ENCODE measurements at regions not wholly inside any gene's neighbourhood (a gene's known extent, or its start where the extent isn't known, plus 50 kb on each side); places are given as distances from the start of the nearest gene placed in this dataset.
"Not testable (repeated sequence)": the region's sequence is repeated elsewhere in the genome, so short reads cannot be mapped to it uniquely, and the experiment has no call there.

DNA sequence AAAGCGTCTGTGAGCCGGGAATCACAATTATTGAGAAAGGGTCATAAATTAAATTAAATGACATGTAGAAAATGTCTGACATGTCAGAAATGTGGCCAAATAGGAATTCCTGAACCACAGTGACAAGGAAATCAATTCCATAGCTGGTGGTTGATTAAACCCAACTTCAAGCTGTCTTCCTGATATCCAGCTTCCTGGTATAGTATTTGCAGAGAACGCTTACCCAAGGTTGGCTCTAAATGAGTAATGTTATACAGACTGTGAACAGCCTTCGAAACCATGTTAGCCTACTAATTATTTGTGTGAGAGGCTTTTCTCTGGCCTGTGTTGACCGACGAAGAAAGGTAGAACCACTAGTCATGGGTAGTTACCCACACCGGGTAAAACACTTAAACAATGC lies 347.2 kb downstream of the RFC3 start:
- H3K9me3 Mint-ChIP-seq = no peaks in the 10 kb centered on the region
- DNase-seq (no peak), ATAC-seq (no peak)
- H3K27me3 Mint-ChIP-seq = peaks cover under 1% of the 10 kb centered on the region
- no peak overlapping the region for H3K27ac Mint-ChIP-seq
- H3K4me3 Mint-ChIP-seq = no peak overlapping the region
- no peaks in the 10 kb centered on the region for H3K4me1 Mint-ChIP-seq

DNA sequence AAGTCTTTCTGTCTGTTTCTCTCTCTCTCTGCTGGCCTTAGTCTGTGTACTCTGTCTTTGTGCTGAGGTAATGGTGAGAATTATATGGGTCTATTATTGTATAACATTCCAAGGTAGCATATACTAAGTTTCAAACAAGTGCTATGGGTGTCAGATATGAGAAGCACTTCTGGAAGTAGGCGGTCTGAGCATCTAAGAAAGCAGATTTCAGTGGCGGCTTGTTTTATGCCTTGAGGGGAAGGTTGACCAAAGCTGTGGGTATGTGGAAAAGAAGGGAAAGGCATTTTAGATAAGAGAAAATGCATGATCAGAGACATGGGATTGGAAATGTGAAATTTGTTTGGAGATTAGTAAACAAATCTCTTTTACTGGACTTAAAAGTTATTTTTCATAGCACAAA lies 348.5 kb downstream of the RFC3 start:
- Mint-ChIP-seq H3K4me3 (no peak overlapping the region), H3K27me3 (no peaks in the 10 kb centered on the region), H3K9me3 (no peaks in the 10 kb centered on the region), H3K27ac (no peak overlapping the region), H3K4me1 (no peaks in the 10 kb centered on the region)
- DNase-seq = no peak
- no peak for ATAC-seq

GRCh38 chr13:34167347-34167746 lies 349.4 kb downstream of the RFC3 start:
- Mint-ChIP-seq H3K27me3 (no peaks in the 10 kb centered on the region), H3K4me1 (no peaks in the 10 kb centered on the region), H3K4me3 (no peak overlapping the region), H3K27ac (no peak overlapping the region), H3K9me3 (peaks cover 0 to 8% of the 10 kb centered on the region in 2 donors)
- no peak for ATAC-seq
- no peak for DNase-seq

- H3K27me3 Mint-ChIP-seq = peaks cover 6% of the 10 kb centered on the region
- ATAC-seq (no peak), DNase-seq (no peak)
- H3K4me3 Mint-ChIP-seq = no peak overlapping the region
- no peaks in the 10 kb centered on the region for H3K4me1 Mint-ChIP-seq
- H3K27ac Mint-ChIP-seq = no peak overlapping the region
- peaks cover 0 to 8% of the 10 kb centered on the region in 2 donors for H3K9me3 Mint-ChIP-seq
Measured at GRCh38 chr13:34172048-34172447, 354.1 kb downstream of the RFC3 start.

DNA sequence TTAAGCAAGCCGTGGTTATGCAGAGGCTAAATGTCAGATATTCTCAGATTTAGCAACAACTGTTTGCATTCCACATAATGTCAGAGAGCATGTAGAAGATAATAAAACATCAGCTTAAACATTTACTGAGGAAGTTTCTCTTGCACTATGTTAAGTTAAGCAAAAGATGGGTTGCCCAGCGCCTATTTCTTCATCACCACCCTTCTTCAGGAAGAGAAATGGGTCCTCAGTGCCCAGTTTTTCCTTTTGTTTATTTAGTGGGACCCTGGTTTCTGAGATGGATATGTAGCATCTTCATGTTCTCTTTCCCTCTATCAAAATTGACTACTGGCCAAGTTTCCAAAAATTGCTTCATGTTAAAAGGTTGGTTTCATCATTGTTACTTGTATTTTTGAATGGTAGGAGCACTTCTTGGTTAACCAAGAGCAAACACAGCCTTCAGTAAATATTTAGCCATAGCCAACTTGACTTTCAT lies 356.8 kb downstream of the RFC3 start:
- no peak overlapping the region for H3K27ac Mint-ChIP-seq
- H3K9me3 Mint-ChIP-seq = peaks cover 0 to 8% of the 10 kb centered on the region in 2 donors
- no peak for DNase-seq
- no peak overlapping the region for H3K4me3 Mint-ChIP-seq
- no peak for ATAC-seq
- peaks cover 11% of the 10 kb centered on the region for H3K27me3 Mint-ChIP-seq
- H3K4me1 Mint-ChIP-seq = no peaks in the 10 kb centered on the region

GRCh38 chr13:34175551-34175950 lies 357.6 kb downstream of the RFC3 start:
- Mint-ChIP-seq H3K4me3 (no peak overlapping the region), H3K27me3 (peaks cover 11% of the 10 kb centered on the region), H3K4me1 (no peaks in the 10 kb centered on the region), H3K27ac (no peak overlapping the region), H3K9me3 (peaks cover 0 to 8% of the 10 kb centered on the region in 2 donors)
- ATAC-seq (no peak), DNase-seq (no peak)

- Mint-ChIP-seq H3K4me3 (no peak overlapping the region), H3K27ac (no peak overlapping the region), H3K4me1 (no peaks in the 10 kb centered on the region), H3K9me3 (peaks cover 0 to 6% of the 10 kb centered on the region in 2 donors), H3K27me3 (peaks cover 11% of the 10 kb centered on the region)
- no peak for DNase-seq
- no peak for ATAC-seq
Measured at GRCh38 chr13:34176633-34177032, 358.7 kb downstream of the RFC3 start.

GRCh38 chr13:34179481-34179880 lies 361.5 kb downstream of the RFC3 start:
- Mint-ChIP-seq H3K9me3 (peaks cover 0 to 8% of the 10 kb centered on the region in 2 donors), H3K4me1 (no peaks in the 10 kb centered on the region), H3K27ac (no peak overlapping the region), H3K4me3 (no peak overlapping the region), H3K27me3 (peaks cover 19% of the 10 kb centered on the region)
- DNase-seq (no peak), ATAC-seq (no peak)

DNA sequence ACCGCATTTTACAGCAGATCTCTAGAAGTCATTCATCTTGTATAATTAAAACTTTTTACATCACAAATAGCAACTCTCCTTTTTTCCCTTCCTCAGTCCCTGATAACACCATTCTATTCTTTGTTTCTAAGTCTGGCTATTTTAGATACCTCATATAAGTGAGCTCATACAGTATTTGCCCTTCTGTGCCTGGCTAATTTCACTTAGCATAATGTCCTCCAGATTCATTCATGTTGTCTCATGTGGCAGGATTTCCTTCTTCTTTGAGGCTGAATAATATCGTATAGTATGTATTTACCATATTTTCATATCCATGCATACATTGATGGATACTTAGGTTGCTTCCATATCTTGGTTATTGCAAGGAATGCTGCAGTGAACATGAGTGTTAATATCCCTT lies 362.0 kb downstream of the RFC3 start:
- Mint-ChIP-seq H3K9me3 (peaks cover 0 to 8% of the 10 kb centered on the region in 2 donors), H3K4me1 (no peaks in the 10 kb centered on the region), H3K4me3 (no peak overlapping the region), H3K27ac (no peak overlapping the region), H3K27me3 (peaks cover 19% of the 10 kb centered on the region)
- ATAC-seq (no peak), DNase-seq (no peak)

DNA sequence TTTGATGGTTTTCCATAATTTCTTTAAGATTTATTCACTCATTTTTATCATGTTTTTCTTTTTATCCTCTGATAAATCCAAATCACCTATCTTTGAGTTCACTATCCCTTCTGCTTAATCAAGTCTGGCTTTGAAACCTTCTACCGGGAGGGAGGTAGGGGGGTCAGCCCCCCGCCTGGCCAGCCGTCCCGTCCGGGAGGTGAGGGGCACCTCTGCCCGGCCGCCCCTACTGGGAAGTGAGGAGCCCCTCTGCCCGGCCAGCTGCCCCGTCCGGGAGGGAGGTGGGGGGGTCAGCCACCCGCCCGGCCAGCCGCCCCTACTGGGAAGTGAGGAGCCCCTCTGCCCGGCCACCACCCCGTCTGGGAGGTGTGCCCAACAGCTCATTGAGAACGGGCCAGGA lies 363.3 kb downstream of the RFC3 start:
- not testable (repeated sequence) for H3K4me1 Mint-ChIP-seq

GRCh38 chr13:34189946-34190345 lies 372.0 kb downstream of the RFC3 start:
- peaks cover 0 to 12% of the 10 kb centered on the region in 2 donors for H3K9me3 Mint-ChIP-seq
- H3K4me3 Mint-ChIP-seq = no peak overlapping the region
- ATAC-seq (no peak), DNase-seq (no peak)
- no peak overlapping the region for H3K27ac Mint-ChIP-seq
- H3K27me3 Mint-ChIP-seq = no peaks in the 10 kb centered on the region
- no peaks in the 10 kb centered on the region for H3K4me1 Mint-ChIP-seq

More for the DNA sequence above, 363.3 kb downstream of the RFC3 start:
- H3K4me3 Mint-ChIP-seq, ATAC-seq, H3K9me3 Mint-ChIP-seq, H3K27ac Mint-ChIP-seq, DNase-seq: not testable (repeated sequence)
- H3K27me3 Mint-ChIP-seq = peaks cover 19% of the 10 kb centered on the region

DNA sequence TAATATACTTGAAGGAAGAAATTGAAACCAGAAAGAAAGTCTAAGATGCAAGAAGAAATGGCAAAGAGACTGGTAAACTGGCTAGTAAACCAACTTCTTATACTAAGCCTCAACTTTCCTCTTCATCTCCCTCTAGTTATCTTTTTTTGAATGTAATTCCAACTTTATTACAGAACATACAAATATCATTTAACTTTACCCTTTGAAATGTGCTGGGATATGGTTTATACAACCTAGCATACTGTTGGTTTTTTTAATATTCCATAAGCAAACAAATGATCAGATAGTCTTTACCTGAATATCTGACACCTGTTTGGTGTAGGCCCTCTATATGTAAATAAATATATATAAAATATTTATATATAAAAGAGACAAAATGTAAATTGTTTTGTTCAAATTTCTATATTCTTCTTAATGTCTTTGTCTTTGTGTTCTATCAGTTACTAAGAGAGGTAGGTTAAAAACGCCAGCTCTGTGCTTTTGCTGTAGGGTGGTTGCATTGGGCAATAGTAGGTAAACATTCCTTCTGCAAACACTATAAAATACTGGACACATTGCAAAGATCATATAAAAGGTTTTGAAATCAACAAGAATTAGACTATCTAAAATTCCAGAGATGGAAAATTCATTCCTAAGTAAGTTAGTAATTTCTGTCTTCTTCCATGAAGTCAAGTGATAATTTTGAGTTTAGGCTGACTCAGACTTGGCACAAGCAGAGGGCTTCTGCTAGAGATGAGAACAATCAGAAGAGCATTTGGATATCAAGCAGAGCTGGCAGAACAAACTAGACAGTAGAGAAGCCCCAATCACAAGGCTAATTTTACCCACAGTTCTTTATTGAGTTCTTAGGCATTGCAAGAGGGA lies 383.3 kb downstream of the RFC3 start:
- DNase-seq (no peak), ATAC-seq (no peak)
- peak overlapping the region in 1 of 2 donors; percentile 78 for H3K27ac Mint-ChIP-seq
- H3K4me3 Mint-ChIP-seq = no peak overlapping the region
- no peaks in the 10 kb centered on the region for H3K4me1 Mint-ChIP-seq
- H3K9me3 Mint-ChIP-seq = peaks cover 0 to 11% of the 10 kb centered on the region in 2 donors
- no peaks in the 10 kb centered on the region for H3K27me3 Mint-ChIP-seq

- DNase-seq (no peak), ATAC-seq (no peak)
- H3K27ac Mint-ChIP-seq = no peak overlapping the region
- no peaks in the 10 kb centered on the region for H3K27me3 Mint-ChIP-seq
- H3K9me3 Mint-ChIP-seq = peaks cover 0 to 8% of the 10 kb centered on the region in 2 donors
- H3K4me1 Mint-ChIP-seq = no peaks in the 10 kb centered on the region
- no peak overlapping the region for H3K4me3 Mint-ChIP-seq
Measured at GRCh38 chr13:34207334-34207733, 389.4 kb downstream of the RFC3 start.

DNA sequence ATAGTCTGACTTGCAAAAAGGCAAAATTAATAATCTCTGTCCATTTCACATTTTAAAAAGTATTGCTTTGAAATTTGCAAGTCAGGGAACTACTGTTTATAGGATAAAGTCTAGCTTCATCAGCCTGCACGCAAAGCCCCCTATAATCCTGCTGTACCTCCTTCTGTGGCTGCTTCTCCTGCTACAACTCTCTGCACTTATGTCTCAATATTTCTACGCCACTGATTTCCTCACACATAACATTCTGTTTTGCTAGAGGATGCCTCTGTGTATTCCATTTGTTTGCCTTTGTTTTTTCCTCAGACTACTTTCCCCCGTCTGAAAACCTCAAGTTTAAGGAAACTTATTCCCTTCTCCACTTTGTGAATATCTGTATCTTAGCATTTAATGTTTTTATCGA lies 389.9 kb downstream of the RFC3 start:
- Mint-ChIP-seq H3K27me3 (no peaks in the 10 kb centered on the region), H3K9me3 (peaks cover 0 to 8% of the 10 kb centered on the region in 2 donors), H3K4me1 (no peaks in the 10 kb centered on the region), H3K27ac (no peak overlapping the region), H3K4me3 (no peak overlapping the region)
- ATAC-seq (no peak), DNase-seq (no peak)

DNA sequence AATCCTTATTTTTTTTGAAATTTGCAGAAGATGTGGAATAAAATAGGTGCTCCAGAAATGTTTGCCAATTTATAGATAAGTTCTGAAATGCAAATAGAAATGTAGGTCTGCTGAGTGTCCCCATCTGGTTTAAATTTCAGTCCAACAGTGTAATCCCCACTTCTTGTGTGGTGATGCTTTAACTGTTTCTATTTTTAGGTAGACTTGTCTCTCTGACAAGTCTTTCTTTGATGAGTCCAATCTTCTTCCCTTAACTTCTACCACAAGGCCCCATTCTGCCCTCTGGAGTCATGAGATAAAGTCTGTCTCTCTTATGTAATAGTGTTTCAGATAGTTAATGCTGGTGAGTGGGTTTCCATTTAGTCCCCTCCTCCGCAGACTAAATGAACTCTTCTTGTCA lies 390.4 kb downstream of the RFC3 start:
- no peak overlapping the region for H3K4me3 Mint-ChIP-seq
- ATAC-seq (no peak), DNase-seq (no peak)
- H3K27ac Mint-ChIP-seq = no peak overlapping the region
- no peaks in the 10 kb centered on the region for H3K27me3 Mint-ChIP-seq
- H3K9me3 Mint-ChIP-seq = peaks cover 0 to 8% of the 10 kb centered on the region in 2 donors
- H3K4me1 Mint-ChIP-seq = no peaks in the 10 kb centered on the region

GRCh38 chr13:34210341-34210740 lies 392.4 kb downstream of the RFC3 start:
- DNase-seq (no peak), ATAC-seq (no peak)
- peaks cover 0 to 8% of the 10 kb centered on the region in 2 donors for H3K9me3 Mint-ChIP-seq
- no peak overlapping the region for H3K4me3 Mint-ChIP-seq
- no peak overlapping the region for H3K27ac Mint-ChIP-seq
- no peaks in the 10 kb centered on the region for H3K4me1 Mint-ChIP-seq
- no peaks in the 10 kb centered on the region for H3K27me3 Mint-ChIP-seq

Measured in stimulated activated naive CD8-positive, alpha-beta T cell treated with anti-CD3 and anti-CD28 coated beads, Interleukin-15, amount 100 ng/mL, for 72 hours (primary cell).